SH-SY5Y (cell line): ENCODE measurements at regions not wholly inside any gene's neighbourhood (a gene's known extent, or its start where the extent isn't known, plus 50 kb on each side); places are given as distances from the start of the nearest gene placed in this dataset.

Experiments
- GATA2 ChIP-seq: IDR thresholded peaks from 2 replicates; pipeline ENCODE4 v1.6.1; 2011; ENCODE audit warnings: mild to moderate bottlenecking, low read depth, low read length
- GATA3 ChIP-seq: IDR thresholded peaks from 2 replicates; pipeline ENCODE4 v1.6.1; 2011; ENCODE audit warnings: low read depth, mild to moderate bottlenecking, low read length, moderate library complexity

DNA sequence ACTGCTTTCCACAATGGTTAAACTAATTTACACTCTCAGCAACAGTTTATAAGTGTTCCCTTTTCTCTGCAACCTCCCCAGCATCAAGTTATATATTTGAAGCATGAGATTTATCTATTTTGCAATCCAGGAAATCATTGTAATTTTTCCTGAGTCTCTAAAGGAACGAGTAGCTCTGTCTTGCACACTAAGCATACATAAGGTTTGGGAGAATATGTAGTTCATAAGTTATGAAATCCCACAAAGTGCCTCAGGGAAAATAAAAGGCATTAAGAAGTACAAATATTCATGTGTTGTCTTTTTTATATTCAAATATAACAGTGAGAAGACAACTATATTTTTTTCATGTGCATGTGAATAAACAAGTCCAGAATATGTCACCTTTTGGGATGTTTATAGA lies 377.1 kb upstream of the RORB start:
- TF ChIP-seq GATA2 (no peak), GATA3 (no peak)
